ENCODE measurements at regions not wholly inside any gene's neighbourhood (a gene's known extent, or its start where the extent isn't known, plus 50 kb on each side); places are given as distances from the start of the nearest gene placed in this dataset.
"Not testable (repeated sequence)": the region's sequence is repeated elsewhere in the genome, so short reads cannot be mapped to it uniquely, and the experiment has no call there.

- DNase-seq: not testable (repeated sequence)
Observed at GRCh38 chr1:273772-274171, 177.7 kb downstream of the OR4F29 start.

GRCh38 chr1:267815-268214 lies 183.7 kb downstream of the OR4F29 start:
- DNase-seq: peak; percentile 19

Measured in hindlimb muscle (tissue), 1 donor.